Keratinocyte (primary cell): ENCODE measurements at regions not wholly inside any gene's neighbourhood (a gene's known extent, or its start where the extent isn't known, plus 50 kb on each side); places are given as distances from the start of the nearest gene placed in this dataset.

Source experiments
- DNase-seq: peaks from one replicate; pipeline ENCODE4 v3.0.0-alpha.2; 2011; ENCODE audit warnings: low read depth, missing footprints, low spot score
- FAIRE-seq: peaks from 2 replicates; lab custom pipeline; 2011; peaks lifted over from hg19 to GRCh38; lab: Jason Lieb, UNC
- H2AFZ ChIP-seq: 2 replicates; pipeline ENCODE4 v1.6.0; 2012; ENCODE audit warnings: low read length, control low read depth, inconsistent platforms; ENCODE audit not compliant: control insufficient read depth
- H3K27ac ChIP-seq: 2 replicates; pipeline ENCODE4 v1.5.1; 2011; ENCODE audit warnings: low read length; ENCODE audit not compliant: control insufficient read depth, insufficient read depth
- H3K27me3 ChIP-seq: 3 replicates; pipeline ENCODE4 v1.6.0; 2011; ENCODE audit warnings: low read length; ENCODE audit not compliant: control insufficient read depth, insufficient read depth; ENCODE audit errors: extremely low read depth
- H3K36me3 ChIP-seq, 2 experiments: 2 replicates in 1 of 2; 3 replicates in 1 of 2; pipeline ENCODE4 v1.5.1; 2011; ENCODE audit warnings: low read length in 2 of 2, mild to moderate bottlenecking in 1 of 2; ENCODE audit not compliant: control insufficient read depth in 2 of 2, insufficient read depth in 2 of 2; ENCODE audit errors: extremely low read depth in 1 of 2
- H3K4me1 ChIP-seq: 3 replicates; pipeline ENCODE4 v1.5.1; 2011; ENCODE audit warnings: low read length; ENCODE audit not compliant: control insufficient read depth, insufficient read depth; ENCODE audit errors: extremely low read depth
- H3K4me2 ChIP-seq: 3 replicates; pipeline ENCODE4 v1.6.0; 2011; ENCODE audit warnings: low read depth, low read length; ENCODE audit not compliant: control insufficient read depth, insufficient read depth; ENCODE audit errors: extremely low read depth
- H3K4me3 ChIP-seq, 3 experiments: fragments of 200-600 bp in 1 of 3; sonication (generic) in 1 of 3; 2 replicates in 2 of 3; 3 replicates in 1 of 3; pipeline ENCODE4 v1.5.1; 2011 to 2016; ENCODE audit warnings: low read length in 3 of 3, mild to moderate bottlenecking in 3 of 3, control low read depth in 2 of 3, inconsistent platforms in 1 of 3, low read depth in 1 of 3, mixed read lengths in 1 of 3, mixed run types in 1 of 3, moderate library complexity in 1 of 3; ENCODE audit not compliant: control insufficient read depth in 2 of 3, insufficient read depth in 2 of 3; ENCODE audit errors: extremely low read depth in 1 of 3
- H3K79me2 ChIP-seq: 2 replicates; pipeline ENCODE4 v1.6.0; 2012; ENCODE audit warnings: low read length; ENCODE audit not compliant: control insufficient read depth, insufficient read depth
- H3K9ac ChIP-seq: 3 replicates; pipeline ENCODE4 v1.6.0; 2011; ENCODE audit warnings: low read length; ENCODE audit not compliant: control insufficient read depth, insufficient read depth; ENCODE audit errors: extremely low read depth
- H3K9me1 ChIP-seq: 3 replicates; pipeline ENCODE4 v1.6.0; 2011; ENCODE audit warnings: low read length; ENCODE audit not compliant: control insufficient read depth, insufficient read depth; ENCODE audit errors: extremely low read depth
- H3K9me3 ChIP-seq: 2 replicates; pipeline ENCODE4 v1.5.1; 2012; ENCODE audit warnings: low read depth, low read length; ENCODE audit not compliant: control insufficient read depth
- H4K20me1 ChIP-seq: 3 replicates; pipeline ENCODE4 v1.6.0; 2011; ENCODE audit warnings: low read length; ENCODE audit not compliant: control insufficient read depth, insufficient read depth; ENCODE audit errors: extremely low read depth
- CTCF ChIP-seq, 3 experiments: IDR thresholded peaks in 1 of 3; conservative IDR thresholded peaks in 1 of 3; optimal IDR thresholded peaks in 1 of 3; 2 replicates in 2 of 3; 3 replicates in 1 of 3; pipeline versions ENCODE3 to v1.5.1; 2011; ENCODE audit warnings: low read length in 3 of 3, mild to moderate bottlenecking in 3 of 3, moderate library complexity in 2 of 3, control low read depth in 1 of 3, inconsistent platforms in 1 of 3; ENCODE audit not compliant: insufficient read depth in 2 of 3; ENCODE audit errors: extremely low read depth in 1 of 3
- EZH2 ChIP-seq: IDR thresholded peaks from one replicate; pipeline ENCODE4 v1.6.1; 2012; ENCODE audit warnings: inconsistent platforms, mild to moderate bottlenecking, low read length, moderate library complexity
- dilution Hi-C: fragments of 300-500 bp; cut with MboI; formaldehyde crosslinking; loops from one replicate; pipeline ENCODE4 v1.7.0; 2020; ENCODE audit warnings: low sequenced_read_pairs; ENCODE audit not compliant: extremely low pct_ligation_motif_present

- Histone ChIP-seq H2AFZ (no peak overlapping the region), H3K36me3 (no peaks in the 10 kb centered on the region), H3K79me2 (no peaks in the 10 kb centered on the region), H3K9me1 (no peaks in the 10 kb centered on the region), H3K4me3 (no peak overlapping the region), H3K27me3 (no peaks in the 10 kb centered on the region), H4K20me1 (no peaks in the 10 kb centered on the region), H3K9ac (no peak overlapping the region), H3K4me1 (no peaks in the 10 kb centered on the region), H3K4me2 (no peak overlapping the region), H3K27ac (no peak overlapping the region), H3K9me3 (no peaks in the 10 kb centered on the region)
- FAIRE-seq (no peak), DNase-seq (no peak)
- dilution Hi-C loops = no loop called here
- TF ChIP-seq CTCF (optimal IDR thresholded peaks at IDR 0.05 in 1 of 3, IDR thresholded peaks at IDR 0.05 in 1 of 3, conservative IDR thresholded peaks at IDR 0.05 in 1 of 3; ENCODE audit: extremely low read depth in 1 of 3, insufficient read depth in 2 of 3, low read length in 3 of 3) = no peak
- no peak for TF ChIP-seq EZH2
Observed at GRCh38 chr7:25822823-25823222, 329.2 kb upstream of the NFE2L3 start.

GRCh38 chr7:25823571-25823970 is 328.4 kb upstream of the NFE2L3 start:
- Histone ChIP-seq H3K9ac (no peak overlapping the region), H3K27ac (no peak overlapping the region), H3K9me3 (no peaks in the 10 kb centered on the region), H3K36me3 (no peaks in the 10 kb centered on the region), H3K79me2 (no peaks in the 10 kb centered on the region), H3K4me1 (no peaks in the 10 kb centered on the region), H3K9me1 (no peaks in the 10 kb centered on the region), H3K4me2 (no peak overlapping the region), H2AFZ (no peak overlapping the region), H3K27me3 (no peaks in the 10 kb centered on the region), H4K20me1 (no peaks in the 10 kb centered on the region), H3K4me3 (no peak overlapping the region)
- DNase-seq (no peak), FAIRE-seq (no peak)
- TF ChIP-seq CTCF (optimal IDR thresholded peaks at IDR 0.05 in 1 of 3, IDR thresholded peaks at IDR 0.05 in 1 of 3, conservative IDR thresholded peaks at IDR 0.05 in 1 of 3; ENCODE audit: extremely low read depth in 1 of 3, insufficient read depth in 2 of 3, low read length in 3 of 3) (no peak), EZH2 (no peak)
- dilution Hi-C loops = no loop called here
